ENCODE measurements at regions not wholly inside any gene's neighbourhood (a gene's known extent, or its start where the extent isn't known, plus 50 kb on each side); places are given as distances from the start of the nearest gene placed in this dataset.

GRCh38 chr2:181367906-181368435 is 89.2 kb upstream of the ITGA4 start:
- intact Hi-C loops (cut with DNase I; ENCODE audit: low total_unique reads): no loop called here
- no peak for DNase-seq
- H3K27me3 ChIP-seq: no peaks in the 10 kb centered on the region

GRCh38 chr2:181370126-181370525 is 87.1 kb upstream of the ITGA4 start:
- Histone ChIP-seq H3K36me3 (no peaks in the 10 kb centered on the region), H3K27ac (no peak overlapping the region), H3K4me3 (no peak overlapping the region), H3K9me3 (no peaks in the 10 kb centered on the region), H3K4me1 (peaks cover 0 to 27% (median 4%) of the 10 kb centered on the region in 4 donors), H3K27me3 (no peaks in the 10 kb centered on the region)
- TF ChIP-seq CTCF (IDR thresholded peaks at IDR 0.05): no peak
- DNase-seq: no peak
- intact Hi-C loops (cut with DNase I; ENCODE audit: low total_unique reads): no loop called here

More at GRCh38 chr2:181367906-181368435, 89.2 kb upstream of the ITGA4 start:
- no peaks in the 10 kb centered on the region for H3K9me3 ChIP-seq
- H3K4me3 ChIP-seq: no peak overlapping the region
- TF ChIP-seq CTCF (IDR thresholded peaks at IDR 0.05): no peak
- H3K27ac ChIP-seq: no peak overlapping the region
- no peaks in the 10 kb centered on the region for H3K36me3 ChIP-seq
- H3K4me1 ChIP-seq: peaks cover 0 to 20% (median 4%) of the 10 kb centered on the region in 4 donors

GRCh38 chr2:181371195-181371594 is 86.0 kb upstream of the ITGA4 start:
- no peaks in the 10 kb centered on the region for H3K9me3 ChIP-seq
- intact Hi-C loops (cut with DNase I; ENCODE audit: low total_unique reads): no loop called here
- DNase-seq: no peak
- H3K27me3 ChIP-seq: no peaks in the 10 kb centered on the region
- no peak overlapping the region for H3K27ac ChIP-seq
- no peak overlapping the region for H3K4me3 ChIP-seq
- no peak for TF ChIP-seq CTCF (IDR thresholded peaks at IDR 0.05)
- no peaks in the 10 kb centered on the region for H3K36me3 ChIP-seq
- H3K4me1 ChIP-seq: peaks cover 0 to 27% (median 4%) of the 10 kb centered on the region in 4 donors

- H3K36me3 ChIP-seq: no peaks in the 10 kb centered on the region
- TF ChIP-seq CTCF (IDR thresholded peaks at IDR 0.05): no peak
- no peak for DNase-seq
- intact Hi-C loops (cut with DNase I; ENCODE audit: low total_unique reads): no loop called here
- H3K4me3 ChIP-seq: no peak overlapping the region
- peaks cover 0 to 27% (median 4%) of the 10 kb centered on the region in 4 donors for H3K4me1 ChIP-seq
- H3K9me3 ChIP-seq: no peaks in the 10 kb centered on the region
- H3K27me3 ChIP-seq: no peaks in the 10 kb centered on the region
- no peak overlapping the region for H3K27ac ChIP-seq
These were observed 85.2 kb upstream of the ITGA4 start for GRCh38 chr2:181371782-181372645.

- no peak overlapping the region for H3K27ac ChIP-seq
- no peaks in the 10 kb centered on the region for H3K36me3 ChIP-seq
- no peaks in the 10 kb centered on the region for H3K27me3 ChIP-seq
- no peak for TF ChIP-seq CTCF (IDR thresholded peaks at IDR 0.05)
- intact Hi-C loops (cut with DNase I; ENCODE audit: low total_unique reads): no loop called here
- peaks cover 0 to 27% (median 4%) of the 10 kb centered on the region in 4 donors for H3K4me1 ChIP-seq
- no peaks in the 10 kb centered on the region for H3K9me3 ChIP-seq
- H3K4me3 ChIP-seq: no peak overlapping the region
- DNase-seq: no peak
These were observed 84.5 kb upstream of the ITGA4 start for GRCh38 chr2:181372646-181373040.

Data from tibial artery (tissue), 4 donors.